ENCODE measurements at regions not wholly inside any gene's neighbourhood (a gene's known extent, or its start where the extent isn't known, plus 50 kb on each side); places are given as distances from the start of the nearest gene placed in this dataset.

GRCh38 chr10:43863270-43863669 lies 214.6 kb upstream of the ZNF32 start:
- Histone ChIP-seq H3K9me3 (ENCODE audit: control insufficient read depth in 4 of 4, low read length in 3 of 4) (no peaks in the 10 kb centered on the region), H3K4me3 (ENCODE audit: low read depth in 1 of 3, low read length in 3 of 3) (no peak overlapping the region), H3K36me3 (ENCODE audit: control insufficient read depth in 4 of 4, insufficient read depth in 3 of 4, low read depth in 1 of 4, low read length in 3 of 4) (no peaks in the 10 kb centered on the region), H3K27ac (ENCODE audit: low read depth in 1 of 2, low read length in 2 of 2) (peak overlapping the region in 1 of 2 donors; percentile 3), H3K27me3 (ENCODE audit: control insufficient read depth in 4 of 4, insufficient read depth in 4 of 4, low read length in 3 of 4) (no peaks in the 10 kb centered on the region), H3K9ac (ENCODE audit: low read depth in 1 of 2, low read length in 2 of 2) (no peak overlapping the region), H3K4me1 (ENCODE audit: control insufficient read depth in 4 of 4, insufficient read depth in 4 of 4, low read length in 3 of 4) (peaks cover 0 to 5% (median 0%) of the 10 kb centered on the region in 4 donors)
- TF ChIP-seq RXRA (IDR thresholded peaks at IDR 0.05) (no peak), CTCF (IDR thresholded peaks at IDR 0.05; ENCODE audit: low read depth, low read length, missing input control) (no peak), GABPA (IDR thresholded peaks at IDR 0.05 in 1 of 2, conservative IDR thresholded peaks at IDR 0.05 in 1 of 2) (no peak), ATF3 (IDR thresholded peaks at IDR 0.05) (no peak), FOXA1 (IDR thresholded peaks at IDR 0.05) (no peak)
- no peak for DNase-seq (ENCODE audit: low spot score)
- 96% methylated on average over 9 of the region's 9 CpGs for WGBS

- Histone ChIP-seq H3K9ac (ENCODE audit: low read depth in 1 of 2, low read length in 2 of 2) (no peak overlapping the region), H3K36me3 (ENCODE audit: control insufficient read depth in 4 of 4, insufficient read depth in 3 of 4, low read depth in 1 of 4, low read length in 3 of 4) (no peaks in the 10 kb centered on the region), H3K4me3 (ENCODE audit: low read depth in 1 of 3, low read length in 3 of 3) (no peak overlapping the region), H3K27ac (ENCODE audit: low read depth in 1 of 2, low read length in 2 of 2) (peak overlapping the region in 1 of 2 donors; percentile 3), H3K9me3 (ENCODE audit: control insufficient read depth in 4 of 4, low read length in 3 of 4) (no peaks in the 10 kb centered on the region), H3K4me1 (ENCODE audit: control insufficient read depth in 4 of 4, insufficient read depth in 4 of 4, low read length in 3 of 4) (peaks cover 0 to 5% (median 0%) of the 10 kb centered on the region in 4 donors), H3K27me3 (ENCODE audit: control insufficient read depth in 4 of 4, insufficient read depth in 4 of 4, low read length in 3 of 4) (no peaks in the 10 kb centered on the region)
- DNase-seq (ENCODE audit: low spot score), result no peak
- TF ChIP-seq YY1 (IDR thresholded peaks at IDR 0.05) (no peak), SP1 (IDR thresholded peaks at IDR 0.05) (no peak), NR2F2 (IDR thresholded peaks at IDR 0.05) (no peak), HNF4A (conservative IDR thresholded peaks at IDR 0.05) (no peak), GABPA (IDR thresholded peaks at IDR 0.05 in 1 of 2, conservative IDR thresholded peaks at IDR 0.05 in 1 of 2) (no peak), RXRA (IDR thresholded peaks at IDR 0.05) (no peak), REST (IDR thresholded peaks at IDR 0.05) (no peak), TAF1 (conservative IDR thresholded peaks at IDR 0.05) (no peak), CTCF (IDR thresholded peaks at IDR 0.05; ENCODE audit: low read depth, low read length, missing input control) (no peak), FOXA1 (IDR thresholded peaks at IDR 0.05) (no peak), MAX (IDR thresholded peaks at IDR 0.05) (no peak), JUND (IDR thresholded peaks at IDR 0.05) (no peak), FOXA2 (IDR thresholded peaks at IDR 0.05) (no peak), ATF3 (IDR thresholded peaks at IDR 0.05) (no peak), EGR1 (IDR thresholded peaks at IDR 0.05; ENCODE audit: low read depth in 2 of 2) (no peak)
- WGBS, result 95% methylated on average over 5 of the region's 5 CpGs
Measured at GRCh38 chr10:43862756-43863155, 214.1 kb upstream of the ZNF32 start.

Data from liver (tissue), 8 donors.